K562 (cell line): ENCODE measurements at regions not wholly inside any gene's neighbourhood (a gene's known extent, or its start where the extent isn't known, plus 50 kb on each side); places are given as distances from the start of the nearest gene placed in this dataset.

Experiments
- ATAC-seq: fragments of 200-7000 bp; cut with Tn5 transposase; 3 replicates; pipeline ENCODE4 v1.9.1; 2020; ENCODE audit warnings: moderate library complexity
- BruUV-seq: library from RNA; stranded (reverse); fragments of 400-500 nt; replicated peaks from 2 replicates; lab custom pipeline; 2021; lab: Mats Ljungman, UMichigan
- CTCF ChIA-PET: fragments of 300-600 bp; formaldehyde crosslinking; extraction: SDS; loops from one replicate; lab custom pipeline; 2021; ENCODE audit warnings: low intra/inter-chr PET ratio; lab: Yijun Ruan, JAX
- POLR2A ChIA-PET: fragments of 300-600, 350-650 bp; sonication (Branson Sonifier 250); formaldehyde crosslinking; extraction: SDS; loops from one replicate; lab custom pipeline; 2021; ENCODE audit warnings: antibody characterized with exemption, inconsistent platforms; lab: Yijun Ruan, JAX
- DNase-seq, 4 experiments: peaks; one replicate each; pipeline versions ENCODE4 v3.0.0 to v3.0.0-alpha.2; 2011 to 2018; ENCODE audit warnings: low spot score in 3 of 4, mixed read lengths in 3 of 4; ENCODE audit errors: extremely low read depth in 1 of 4
- FAIRE-seq: peaks from 2 replicates; lab custom pipeline; 2011; peaks lifted over from hg19 to GRCh38; lab: Jason Lieb, UNC
- H2AFZ ChIP-seq: 2 replicates; pipeline ENCODE4 v1.6.0; 2011; ENCODE audit warnings: low read depth, low read length, control low read depth, inconsistent platforms
- H3K27ac ChIP-seq: fragments of 200-600 bp; 3 replicates; pipeline ENCODE4 v1.8.0; 2011; ENCODE audit warnings: low read depth, mild to moderate bottlenecking, control low read depth, inconsistent platforms, low read length, moderate library complexity, mixed read lengths; ENCODE audit errors: extremely low read depth
- H3K27me3 ChIP-seq, 2 experiments: fragments of 300-600 bp in 1 of 2; 2 replicates in 1 of 2; 3 replicates in 1 of 2; pipeline versions ENCODE4 v1.6.0 to v1.8.0; 2011; ENCODE audit warnings: inconsistent platforms in 2 of 2, low read length in 2 of 2, mild to moderate bottlenecking in 1 of 2, mixed read lengths in 1 of 2, moderate library complexity in 1 of 2; ENCODE audit not compliant: control insufficient read depth in 2 of 2, insufficient read depth in 2 of 2
- H3K36me3 ChIP-seq: fragments of 300-600 bp; 3 replicates; pipeline ENCODE4 v1.8.0; 2011; ENCODE audit warnings: mild to moderate bottlenecking, low read length, inconsistent platforms; ENCODE audit not compliant: control insufficient read depth, insufficient read depth
- H3K4me1 ChIP-seq, 2 experiments: fragments of 200-600 bp in 1 of 2; replicated peaks in 1 of 2; 2 replicates in 1 of 2; 3 replicates in 1 of 2; pipeline versions ENCODE4 v1.5.1 to v1.8.0; 2011; ENCODE audit warnings: inconsistent platforms in 2 of 2, low read length in 2 of 2, mild to moderate bottlenecking in 1 of 2, mixed read lengths in 1 of 2, moderate library complexity in 1 of 2; ENCODE audit not compliant: control insufficient read depth in 2 of 2, insufficient read depth in 2 of 2
- H3K4me2 ChIP-seq: 2 replicates; pipeline ENCODE4 v1.6.1; 2011; ENCODE audit warnings: low read length, control low read depth, inconsistent platforms, mixed read lengths; ENCODE audit not compliant: insufficient read depth
- H3K4me3 ChIP-seq: fragments of 200-600 bp; sonication (generic), shearing (Covaris generic); 2 replicates; pipeline ENCODE4 v1.5.1; 2016; ENCODE audit warnings: control low read depth, inconsistent platforms
- H3K79me2 ChIP-seq: fragments of 200-600 bp; 3 replicates; pipeline ENCODE4 v1.8.0; 2011; ENCODE audit warnings: low read length, inconsistent platforms; ENCODE audit not compliant: control insufficient read depth, insufficient read depth
- H3K9ac ChIP-seq, 2 experiments: 2 replicates each; pipeline versions ENCODE4 v1.6.0 to v1.6.1; 2011; ENCODE audit warnings: low read depth in 2 of 2, low read length in 2 of 2, control low read depth in 1 of 2, inconsistent platforms in 1 of 2, mild to moderate bottlenecking in 1 of 2, mixed read lengths in 1 of 2; ENCODE audit not compliant: insufficient read depth in 1 of 2
- H3K9me1 ChIP-seq: one replicate; pipeline ENCODE4 v1.6.0; 2011; ENCODE audit warnings: inconsistent platforms, mild to moderate bottlenecking, low read length, moderate library complexity; ENCODE audit not compliant: control insufficient read depth, insufficient read depth
- H3K9me3 ChIP-seq: replicated peaks from 2 replicates; pipeline ENCODE4 v1.5.1; 2011; ENCODE audit warnings: low read depth, low read length, inconsistent platforms; ENCODE audit not compliant: control insufficient read depth, insufficient read depth
- H4K20me1 ChIP-seq: replicated peaks from 2 replicates; pipeline ENCODE4 v1.6.1; 2011; ENCODE audit warnings: low read length, inconsistent platforms, mixed read lengths; ENCODE audit not compliant: control insufficient read depth, insufficient read depth
- MBD2 ChIP-seq: sonication (generic); IDR thresholded peaks from 2 replicates; pipeline ENCODE4 v1.6.1; 2016; ENCODE audit warnings: low read depth, borderline replicate concordance
- NFIC ChIP-seq: fragments of 450-650 bp; IDR thresholded peaks from 2 replicates; pipeline ENCODE4 v1.6.1; 2017; ENCODE audit warnings: mild to moderate bottlenecking, inconsistent platforms
- SLC30A9 ChIP-seq: fragments of 250-450 bp; sonication (Bioruptor Pico); IDR thresholded peaks from 2 replicates; pipeline ENCODE4 v1.8.0; 2022; ENCODE audit warnings: mild to moderate bottlenecking, moderate library complexity
- ZNF184 ChIP-seq: sonication (generic); formaldehyde crosslinking; IDR thresholded peaks from 2 replicates; pipeline ENCODE4 v1.5.0; 2020; ENCODE audit warnings: missing genetic modification reagents
- ZNF197 ChIP-seq: fragments of 200-800 bp; sonication (Bioruptor generic); IDR thresholded peaks from 2 replicates; pipeline ENCODE4 v1.6.1; 2016; ENCODE audit warnings: low read depth, missing genetic modification characterization, missing compliant biosample characterization
- ZNF77 ChIP-seq: fragments of 250-450 bp; sonication (Bioruptor Pico); IDR thresholded peaks from 2 replicates; pipeline ENCODE4 v1.5.0; 2020
- WGBS: fragments of 100-300 bp; shearing (Covaris generic); methylation state at CpG from one replicate; pipeline ENCODE4 v1.1.6; 2016; ENCODE audit warnings: low coverage, mixed read lengths; ENCODE audit not compliant: insufficient coverage; ENCODE audit errors: missing lambda C conversion rate; 5-methylcytosine and 5-hydroxymethylcytosine counted together
- in situ Hi-C: fragments of 300-500 bp; cut with MboI; formaldehyde crosslinking; loops from 4 replicates; pipeline ENCODE4 v1.15.0; 2018; ENCODE audit warnings: inconsistent platforms, mixed read lengths
- intact Hi-C: fragments of 100-400 bp; cut with micrococcal nuclease; formaldehyde crosslinking; loops from 2 replicates; pipeline ENCODE4 v1.14.2; 2022
- TF ChIP-seq, protein P1 (sequence below): fragments of 450-650 bp; IDR thresholded peaks from 2 replicates; pipeline ENCODE4 v1.6.1; 2017; ENCODE audit warnings: antibody characterized with exemption
- TF ChIP-seq, protein P2 (sequence below): fragments of 200-400 bp; formaldehyde crosslinking; IDR thresholded peaks from 2 replicates; pipeline ENCODE4 v1.6.1; 2017; ENCODE audit warnings: mild to moderate bottlenecking, low read depth, low read length, moderate library complexity
- TF ChIP-seq, protein P3 (sequence below): sonication (generic); formaldehyde crosslinking; IDR thresholded peaks from 2 replicates; pipeline ENCODE4 v1.8.0; 2022; ENCODE audit warnings: mild to moderate bottlenecking, low read depth, missing genetic modification reagents

DNA sequence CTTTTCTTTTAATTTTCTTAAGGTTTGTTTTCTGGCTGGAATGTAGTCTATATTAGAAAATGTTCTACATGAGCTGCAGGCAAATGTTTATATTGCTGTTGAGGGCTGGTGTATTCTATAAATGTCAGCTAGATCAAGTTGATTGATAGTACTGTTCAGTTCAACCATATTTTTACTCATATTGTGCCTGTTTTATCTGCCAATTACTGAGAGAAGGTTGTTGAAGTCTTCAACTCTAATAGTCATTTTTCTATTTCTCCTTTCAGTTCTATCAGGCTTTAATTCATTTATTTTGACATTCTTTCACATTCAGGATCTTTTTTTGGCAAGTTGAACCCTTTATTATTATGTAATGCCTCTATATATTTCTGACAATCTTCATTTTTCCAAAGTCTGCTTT, 93.2 kb upstream of the HS3ST3A1 start:
- Histone ChIP-seq H3K4me2 (no peak overlapping the region), H3K9me3 (no peaks in the 10 kb centered on the region), H3K36me3 (no peaks in the 10 kb centered on the region), H3K9me1 (no peaks in the 10 kb centered on the region), H3K79me2 (no peaks in the 10 kb centered on the region), H3K4me3 (no peak overlapping the region), H3K9ac (no peak overlapping the region), H3K27me3 (no peaks in the 10 kb centered on the region), H3K4me1 (no peaks in the 10 kb centered on the region), H2AFZ (no peak overlapping the region), H4K20me1 (no peaks in the 10 kb centered on the region), H3K27ac (no peak overlapping the region)
- ChIA-PET CTCF (no interaction called here), POLR2A (no interaction called here)
- in situ Hi-C loops, result no loop called here
- no peak for ATAC-seq
- TF ChIP-seq SLC30A9 (no peak), ZNF197 (CRISPR knock-in tag) (no peak), ZNF77 (no peak)
- TF ChIP-seq, protein P1, sequence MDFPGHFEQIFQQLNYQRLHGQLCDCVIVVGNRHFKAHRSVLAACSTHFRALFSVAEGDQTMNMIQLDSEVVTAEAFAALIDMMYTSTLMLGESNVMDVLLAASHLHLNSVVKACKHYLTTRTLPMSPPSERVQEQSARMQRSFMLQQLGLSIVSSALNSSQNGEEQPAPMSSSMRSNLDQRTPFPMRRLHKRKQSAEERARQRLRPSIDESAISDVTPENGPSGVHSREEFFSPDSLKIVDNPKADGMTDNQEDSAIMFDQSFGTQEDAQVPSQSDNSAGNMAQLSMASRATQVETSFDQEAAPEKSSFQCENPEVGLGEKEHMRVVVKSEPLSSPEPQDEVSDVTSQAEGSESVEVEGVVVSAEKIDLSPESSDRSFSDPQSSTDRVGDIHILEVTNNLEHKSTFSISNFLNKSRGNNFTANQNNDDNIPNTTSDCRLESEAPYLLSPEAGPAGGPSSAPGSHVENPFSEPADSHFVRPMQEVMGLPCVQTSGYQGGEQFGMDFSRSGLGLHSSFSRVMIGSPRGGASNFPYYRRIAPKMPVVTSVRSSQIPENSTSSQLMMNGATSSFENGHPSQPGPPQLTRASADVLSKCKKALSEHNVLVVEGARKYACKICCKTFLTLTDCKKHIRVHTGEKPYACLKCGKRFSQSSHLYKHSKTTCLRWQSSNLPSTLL, result no peak
- BruUV-seq, result no TSS peak
- intact Hi-C loops, result no loop called here
- DNase-seq, result no peak
- FAIRE-seq, result no peak

DNA sequence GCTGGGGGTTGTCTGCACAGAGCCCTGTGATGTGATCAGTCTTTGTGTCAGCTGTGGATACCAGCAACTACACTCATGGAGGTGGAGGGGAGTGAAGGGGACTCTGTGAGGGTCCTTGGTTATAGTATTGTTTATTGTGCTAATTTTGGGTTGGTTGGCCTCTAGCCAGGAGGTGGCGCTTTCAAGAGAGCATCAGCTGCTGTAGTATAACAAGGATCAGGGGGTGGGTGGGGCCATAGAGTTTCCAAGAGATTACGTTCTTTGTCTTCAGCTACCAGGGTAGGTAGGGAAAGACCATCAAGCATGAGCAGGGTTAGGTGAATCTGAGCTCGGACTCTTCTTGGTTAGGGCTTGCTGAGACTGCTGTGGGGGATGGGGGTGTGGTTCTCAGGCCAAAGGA, 97.1 kb upstream of the HS3ST3A1 start:
- intact Hi-C loops (no loop called here), in situ Hi-C loops (no loop called here)
- Histone ChIP-seq H3K4me3 (no peak overlapping the region), H3K9ac (no peak overlapping the region), H3K27ac (no peak overlapping the region), H4K20me1 (no peaks in the 10 kb centered on the region), H3K4me1 (no peaks in the 10 kb centered on the region; a peak in 1 of 5 replicates), H3K9me1 (no peaks in the 10 kb centered on the region), H3K79me2 (no peaks in the 10 kb centered on the region), H3K27me3 (no peaks in the 10 kb centered on the region), H2AFZ (no peak overlapping the region), H3K4me2 (no peak overlapping the region), H3K9me3 (no peaks in the 10 kb centered on the region), H3K36me3 (no peaks in the 10 kb centered on the region)
- DNase-seq (peak in 1 of 4 experiments; percentile 4), ATAC-seq (no peak), FAIRE-seq (no peak)
- ChIA-PET CTCF (no interaction called here), POLR2A (no interaction called here)
- 0% methylated on average over 3 of the region's 3 CpGs for WGBS
- no TSS peak for BruUV-seq
- TF ChIP-seq NFIC (no peak), ZNF184 (CRISPR knock-in tag) (no peak), SLC30A9 (no peak), MBD2 (no peak)
- TF ChIP-seq, protein P1, result no peak
- TF ChIP-seq, protein P2, sequence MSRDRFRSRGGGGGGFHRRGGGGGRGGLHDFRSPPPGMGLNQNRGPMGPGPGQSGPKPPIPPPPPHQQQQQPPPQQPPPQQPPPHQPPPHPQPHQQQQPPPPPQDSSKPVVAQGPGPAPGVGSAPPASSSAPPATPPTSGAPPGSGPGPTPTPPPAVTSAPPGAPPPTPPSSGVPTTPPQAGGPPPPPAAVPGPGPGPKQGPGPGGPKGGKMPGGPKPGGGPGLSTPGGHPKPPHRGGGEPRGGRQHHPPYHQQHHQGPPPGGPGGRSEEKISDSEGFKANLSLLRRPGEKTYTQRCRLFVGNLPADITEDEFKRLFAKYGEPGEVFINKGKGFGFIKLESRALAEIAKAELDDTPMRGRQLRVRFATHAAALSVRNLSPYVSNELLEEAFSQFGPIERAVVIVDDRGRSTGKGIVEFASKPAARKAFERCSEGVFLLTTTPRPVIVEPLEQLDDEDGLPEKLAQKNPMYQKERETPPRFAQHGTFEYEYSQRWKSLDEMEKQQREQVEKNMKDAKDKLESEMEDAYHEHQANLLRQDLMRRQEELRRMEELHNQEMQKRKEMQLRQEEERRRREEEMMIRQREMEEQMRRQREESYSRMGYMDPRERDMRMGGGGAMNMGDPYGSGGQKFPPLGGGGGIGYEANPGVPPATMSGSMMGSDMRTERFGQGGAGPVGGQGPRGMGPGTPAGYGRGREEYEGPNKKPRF, result no peak
- TF ChIP-seq, protein P3, sequence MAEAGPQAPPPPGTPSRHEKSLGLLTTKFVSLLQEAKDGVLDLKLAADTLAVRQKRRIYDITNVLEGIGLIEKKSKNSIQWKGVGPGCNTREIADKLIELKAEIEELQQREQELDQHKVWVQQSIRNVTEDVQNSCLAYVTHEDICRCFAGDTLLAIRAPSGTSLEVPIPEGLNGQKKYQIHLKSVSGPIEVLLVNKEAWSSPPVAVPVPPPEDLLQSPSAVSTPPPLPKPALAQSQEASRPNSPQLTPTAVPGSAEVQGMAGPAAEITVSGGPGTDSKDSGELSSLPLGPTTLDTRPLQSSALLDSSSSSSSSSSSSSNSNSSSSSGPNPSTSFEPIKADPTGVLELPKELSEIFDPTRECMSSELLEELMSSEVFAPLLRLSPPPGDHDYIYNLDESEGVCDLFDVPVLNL (CRISPR knock-in tag), result no peak
